ENCODE measurements at regions not wholly inside any gene's neighbourhood (a gene's known extent, or its start where the extent isn't known, plus 50 kb on each side); places are given as distances from the start of the nearest gene placed in this dataset.

DNA sequence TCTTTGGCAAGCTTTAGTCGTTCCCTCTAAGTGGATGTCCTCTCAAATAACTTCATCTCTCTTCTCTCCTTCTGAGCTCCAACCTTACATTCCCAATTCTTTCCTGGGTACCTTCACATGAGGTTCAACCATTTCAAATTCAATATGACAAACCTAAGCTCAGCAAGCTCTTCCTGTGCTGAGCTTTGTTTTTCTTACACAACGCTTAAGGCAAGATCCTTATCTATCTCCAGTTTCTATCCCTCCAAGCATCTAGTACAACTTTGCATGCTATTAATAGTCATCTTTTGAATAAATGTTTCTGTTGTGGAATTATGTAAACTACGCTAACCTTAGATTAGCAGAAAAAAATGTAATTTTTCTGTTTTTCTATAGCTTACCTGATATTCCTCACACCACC, 63.7 kb upstream of the IFNG-AS1 start:
- TF ChIP-seq, protein P1, sequence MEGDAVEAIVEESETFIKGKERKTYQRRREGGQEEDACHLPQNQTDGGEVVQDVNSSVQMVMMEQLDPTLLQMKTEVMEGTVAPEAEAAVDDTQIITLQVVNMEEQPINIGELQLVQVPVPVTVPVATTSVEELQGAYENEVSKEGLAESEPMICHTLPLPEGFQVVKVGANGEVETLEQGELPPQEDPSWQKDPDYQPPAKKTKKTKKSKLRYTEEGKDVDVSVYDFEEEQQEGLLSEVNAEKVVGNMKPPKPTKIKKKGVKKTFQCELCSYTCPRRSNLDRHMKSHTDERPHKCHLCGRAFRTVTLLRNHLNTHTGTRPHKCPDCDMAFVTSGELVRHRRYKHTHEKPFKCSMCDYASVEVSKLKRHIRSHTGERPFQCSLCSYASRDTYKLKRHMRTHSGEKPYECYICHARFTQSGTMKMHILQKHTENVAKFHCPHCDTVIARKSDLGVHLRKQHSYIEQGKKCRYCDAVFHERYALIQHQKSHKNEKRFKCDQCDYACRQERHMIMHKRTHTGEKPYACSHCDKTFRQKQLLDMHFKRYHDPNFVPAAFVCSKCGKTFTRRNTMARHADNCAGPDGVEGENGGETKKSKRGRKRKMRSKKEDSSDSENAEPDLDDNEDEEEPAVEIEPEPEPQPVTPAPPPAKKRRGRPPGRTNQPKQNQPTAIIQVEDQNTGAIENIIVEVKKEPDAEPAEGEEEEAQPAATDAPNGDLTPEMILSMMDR (IDR thresholded peaks at IDR 0.05; ENCODE audit: borderline replicate concordance, control extremely low read depth, extremely low read depth, insufficient read depth, missing control alignments) = no peak
- in situ Hi-C loops (cut with MboI; ENCODE audit: low sequenced_read_pairs, unreplicated experiment) = no loop called here

DNA sequence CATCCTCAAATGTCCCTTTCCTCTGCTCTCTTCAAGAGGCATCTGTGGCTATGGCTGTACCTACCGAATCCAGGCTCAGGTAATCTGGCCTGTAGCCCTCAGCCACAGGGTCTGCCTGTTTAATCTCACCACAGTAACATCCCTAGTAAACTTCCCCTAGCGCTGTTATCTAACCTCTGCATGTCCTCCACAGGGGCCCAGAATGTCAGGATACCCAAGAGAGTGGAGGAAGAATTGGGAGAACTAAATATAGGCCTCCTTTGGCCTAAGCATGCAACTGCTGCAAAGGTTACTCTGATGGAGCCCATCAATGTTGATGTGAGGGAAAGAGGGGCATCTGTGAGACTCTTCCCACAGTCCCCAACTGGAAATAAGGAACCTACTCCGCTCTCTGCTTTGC, 63.2 kb upstream of the IFNG-AS1 start:
- TF ChIP-seq, protein P1 (IDR thresholded peaks at IDR 0.05; ENCODE audit: borderline replicate concordance, control extremely low read depth, extremely low read depth, insufficient read depth, missing control alignments) = no peak
- no peak for DNase-seq (ENCODE audit: low spot score)
- in situ Hi-C loops (cut with MboI; ENCODE audit: low sequenced_read_pairs, unreplicated experiment) = no loop called here

More for the DNA sequence above, 63.7 kb upstream of the IFNG-AS1 start:
- DNase-seq (ENCODE audit: low spot score) = no peak

DNA sequence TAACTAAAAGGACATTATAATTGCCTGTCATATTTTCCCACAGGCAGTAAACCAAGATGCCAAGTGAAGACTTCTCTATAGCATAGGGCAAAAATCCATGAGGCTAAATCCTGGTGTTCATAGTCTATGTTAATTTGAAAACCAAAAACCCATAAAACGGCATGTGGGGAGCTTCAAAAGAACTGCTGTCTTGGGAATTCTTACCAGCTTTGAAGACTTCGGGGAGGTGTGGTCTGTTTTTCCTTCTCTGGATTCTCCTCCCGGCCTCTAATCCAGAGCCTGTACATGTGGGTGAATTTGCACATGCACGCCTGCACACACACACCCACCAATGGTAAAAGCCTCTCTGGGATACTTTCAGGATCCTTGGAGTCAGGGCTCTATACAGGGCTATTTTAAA, 61.9 kb upstream of the IFNG-AS1 start:
- no peak for DNase-seq (ENCODE audit: low spot score)
- in situ Hi-C loops (cut with MboI; ENCODE audit: low sequenced_read_pairs, unreplicated experiment) = no loop called here
- TF ChIP-seq, protein P1 (IDR thresholded peaks at IDR 0.05; ENCODE audit: borderline replicate concordance, control extremely low read depth, extremely low read depth, insufficient read depth, missing control alignments) = no peak

DNA sequence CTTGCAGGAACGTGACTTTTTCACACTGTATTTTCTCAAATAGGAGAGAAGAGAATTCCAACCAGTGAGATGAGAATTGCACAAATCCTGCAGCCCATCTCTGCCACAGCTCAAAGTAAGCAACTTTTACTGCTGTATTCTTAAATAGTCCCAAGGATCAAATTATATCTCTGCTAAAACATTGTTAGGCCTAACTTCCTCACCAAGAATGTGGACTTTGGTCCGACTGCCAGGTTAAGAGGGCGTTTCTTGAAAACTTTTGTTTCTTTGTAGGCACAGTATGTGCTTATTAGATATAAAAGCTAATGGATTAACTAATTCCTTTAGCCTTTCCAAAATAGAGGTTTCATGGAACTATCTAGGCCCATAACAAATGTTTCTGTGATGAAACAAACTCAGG, 61.4 kb upstream of the IFNG-AS1 start:
- in situ Hi-C loops (cut with MboI; ENCODE audit: low sequenced_read_pairs, unreplicated experiment) = no loop called here
- TF ChIP-seq, protein P1 (IDR thresholded peaks at IDR 0.05; ENCODE audit: borderline replicate concordance, control extremely low read depth, extremely low read depth, insufficient read depth, missing control alignments) = no peak
- DNase-seq (ENCODE audit: low spot score) = no peak

DNA sequence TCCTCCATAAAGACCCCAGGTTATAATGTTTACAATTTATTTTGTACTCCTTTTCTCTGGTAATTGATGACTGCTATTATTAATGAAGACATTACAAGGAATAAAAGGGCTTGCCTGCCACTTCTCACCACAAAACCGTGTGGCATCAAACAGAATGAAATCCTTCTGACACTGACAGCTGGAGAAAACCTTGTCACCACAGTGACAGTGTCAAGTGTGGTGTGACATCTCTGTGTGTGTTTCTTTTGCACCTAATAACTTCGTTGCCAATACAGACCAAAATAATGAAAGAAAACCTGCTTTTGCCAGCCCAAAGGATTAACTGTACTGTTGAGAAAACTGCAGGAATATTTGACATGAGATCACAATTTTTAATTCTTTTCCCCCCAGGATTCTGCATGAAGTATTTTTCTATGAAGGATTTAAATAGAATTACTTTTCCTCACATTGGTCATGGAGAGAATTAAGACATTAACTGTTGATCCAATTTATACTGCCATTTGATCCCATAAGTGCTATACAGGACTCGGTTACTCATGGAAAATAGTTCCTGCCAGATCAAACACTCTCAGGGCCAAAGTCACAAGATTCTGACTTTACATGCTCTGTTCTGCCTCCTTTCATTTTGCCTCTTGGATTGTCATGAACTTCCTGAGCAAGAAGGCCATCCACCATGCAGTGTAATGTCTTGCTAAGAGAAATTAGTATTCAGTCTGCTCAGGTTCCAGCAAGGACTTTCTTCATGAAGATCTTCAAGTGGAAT, 60.4 kb upstream of the IFNG-AS1 start:
- TF ChIP-seq, protein P1 (IDR thresholded peaks at IDR 0.05; ENCODE audit: borderline replicate concordance, control extremely low read depth, extremely low read depth, insufficient read depth, missing control alignments) = no peak
- DNase-seq (ENCODE audit: low spot score) = no peak
- in situ Hi-C loops (cut with MboI; ENCODE audit: low sequenced_read_pairs, unreplicated experiment) = no loop called here

DNA sequence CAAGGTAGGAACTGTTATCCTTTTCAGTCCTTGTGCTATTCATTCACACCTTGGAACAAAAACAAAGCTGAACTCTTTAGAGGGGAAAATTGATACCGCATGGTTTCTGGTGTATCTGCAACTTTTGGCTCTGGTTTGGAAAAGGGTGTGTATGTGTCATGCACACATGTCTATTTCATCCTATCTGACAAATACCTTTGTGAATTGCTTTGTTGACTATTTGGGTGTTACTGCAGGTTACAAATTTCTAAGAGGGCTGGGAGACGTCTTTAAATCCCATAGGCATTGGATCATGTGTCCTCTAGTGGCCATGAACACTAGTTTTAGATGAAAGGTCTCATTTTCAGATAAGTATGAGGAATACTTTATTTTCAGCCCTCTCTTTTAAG, 59.9 kb upstream of the IFNG-AS1 start:
- DNase-seq (ENCODE audit: low spot score) = no peak
- TF ChIP-seq, protein P1 (IDR thresholded peaks at IDR 0.05; ENCODE audit: borderline replicate concordance, control extremely low read depth, extremely low read depth, insufficient read depth, missing control alignments) = no peak
- in situ Hi-C loops (cut with MboI; ENCODE audit: low sequenced_read_pairs, unreplicated experiment) = no loop called here

Measured in GM13976 (cell line).